Ishikawa (cell line): ENCODE measurements at regions not wholly inside any gene's neighbourhood (a gene's known extent, or its start where the extent isn't known, plus 50 kb on each side); places are given as distances from the start of the nearest gene placed in this dataset.

ENCODE experiments used
- CEBPB ChIP-seq: IDR thresholded peaks from 2 replicates; pipeline ENCODE4 v1.6.1; 2012
- CREB1 ChIP-seq: IDR thresholded peaks from 2 replicates; pipeline ENCODE4 v1.6.1; 2012; ENCODE audit warnings: low read depth
- EGR1 ChIP-seq: IDR thresholded peaks from 2 replicates; pipeline ENCODE4 v1.6.1; 2012
- EP300 ChIP-seq: IDR thresholded peaks from 2 replicates; pipeline ENCODE4 v1.6.1; 2012; ENCODE audit warnings: borderline replicate concordance
- FOXM1 ChIP-seq: IDR thresholded peaks from 2 replicates; pipeline ENCODE4 v1.6.1; 2012; ENCODE audit warnings: low read depth, borderline replicate concordance
- NFIC ChIP-seq: IDR thresholded peaks from 2 replicates; pipeline ENCODE4 v1.6.1; 2012
- RAD21 ChIP-seq: IDR thresholded peaks from 2 replicates; pipeline ENCODE4 v1.6.1; 2012; ENCODE audit warnings: low read depth
- TAF1 ChIP-seq: IDR thresholded peaks from 2 replicates; pipeline ENCODE4 v1.6.1; 2012; ENCODE audit warnings: low read depth, mild to moderate bottlenecking
- TCF12 ChIP-seq: IDR thresholded peaks from 2 replicates; pipeline ENCODE4 v1.6.1; 2012; ENCODE audit warnings: low read depth
- TEAD4 ChIP-seq: IDR thresholded peaks from 2 replicates; pipeline ENCODE4 v1.6.1; 2012
- YY1 ChIP-seq: IDR thresholded peaks from 2 replicates; pipeline ENCODE4 v1.6.1; 2012; ENCODE audit warnings: low read depth
- TF ChIP-seq, protein P1 (sequence below): IDR thresholded peaks from 2 replicates; pipeline ENCODE4 v1.6.1; 2012
- TF ChIP-seq, protein P2 (sequence below): IDR thresholded peaks from 2 replicates; pipeline ENCODE4 v1.6.1; 2012; ENCODE audit warnings: low read depth, mild to moderate bottlenecking

DNA sequence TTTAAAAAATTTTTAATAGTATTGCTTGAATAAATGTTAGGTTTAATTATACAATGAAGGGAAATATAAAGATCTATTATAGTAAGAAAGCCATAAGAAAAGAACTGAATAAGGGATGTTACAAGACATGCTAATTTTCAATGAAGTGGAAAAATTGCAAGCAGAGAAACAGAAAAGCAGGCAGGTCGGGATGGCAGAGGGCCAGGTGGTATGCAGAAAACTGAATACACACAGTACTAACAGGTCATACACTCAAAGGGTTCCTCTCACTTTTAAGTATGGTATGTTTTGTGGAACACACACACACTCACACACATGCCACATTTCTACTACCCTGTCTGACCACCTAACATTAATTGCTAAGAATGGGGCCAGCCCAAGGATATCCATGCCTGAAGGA lies 76.7 kb upstream of the DTNA start:
- TF ChIP-seq, protein P1, sequence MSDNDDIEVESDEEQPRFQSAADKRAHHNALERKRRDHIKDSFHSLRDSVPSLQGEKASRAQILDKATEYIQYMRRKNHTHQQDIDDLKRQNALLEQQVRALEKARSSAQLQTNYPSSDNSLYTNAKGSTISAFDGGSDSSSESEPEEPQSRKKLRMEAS: no peak
- TF ChIP-seq, protein P2, sequence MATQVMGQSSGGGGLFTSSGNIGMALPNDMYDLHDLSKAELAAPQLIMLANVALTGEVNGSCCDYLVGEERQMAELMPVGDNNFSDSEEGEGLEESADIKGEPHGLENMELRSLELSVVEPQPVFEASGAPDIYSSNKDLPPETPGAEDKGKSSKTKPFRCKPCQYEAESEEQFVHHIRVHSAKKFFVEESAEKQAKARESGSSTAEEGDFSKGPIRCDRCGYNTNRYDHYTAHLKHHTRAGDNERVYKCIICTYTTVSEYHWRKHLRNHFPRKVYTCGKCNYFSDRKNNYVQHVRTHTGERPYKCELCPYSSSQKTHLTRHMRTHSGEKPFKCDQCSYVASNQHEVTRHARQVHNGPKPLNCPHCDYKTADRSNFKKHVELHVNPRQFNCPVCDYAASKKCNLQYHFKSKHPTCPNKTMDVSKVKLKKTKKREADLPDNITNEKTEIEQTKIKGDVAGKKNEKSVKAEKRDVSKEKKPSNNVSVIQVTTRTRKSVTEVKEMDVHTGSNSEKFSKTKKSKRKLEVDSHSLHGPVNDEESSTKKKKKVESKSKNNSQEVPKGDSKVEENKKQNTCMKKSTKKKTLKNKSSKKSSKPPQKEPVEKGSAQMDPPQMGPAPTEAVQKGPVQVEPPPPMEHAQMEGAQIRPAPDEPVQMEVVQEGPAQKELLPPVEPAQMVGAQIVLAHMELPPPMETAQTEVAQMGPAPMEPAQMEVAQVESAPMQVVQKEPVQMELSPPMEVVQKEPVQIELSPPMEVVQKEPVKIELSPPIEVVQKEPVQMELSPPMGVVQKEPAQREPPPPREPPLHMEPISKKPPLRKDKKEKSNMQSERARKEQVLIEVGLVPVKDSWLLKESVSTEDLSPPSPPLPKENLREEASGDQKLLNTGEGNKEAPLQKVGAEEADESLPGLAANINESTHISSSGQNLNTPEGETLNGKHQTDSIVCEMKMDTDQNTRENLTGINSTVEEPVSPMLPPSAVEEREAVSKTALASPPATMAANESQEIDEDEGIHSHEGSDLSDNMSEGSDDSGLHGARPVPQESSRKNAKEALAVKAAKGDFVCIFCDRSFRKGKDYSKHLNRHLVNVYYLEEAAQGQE: no peak
- no peak for TF ChIP-seq EP300
- TF ChIP-seq EGR1: no peak
- TF ChIP-seq NFIC: no peak
- TF ChIP-seq TCF12: no peak
- TF ChIP-seq YY1: no peak
- no peak for TF ChIP-seq TAF1
- no peak for TF ChIP-seq FOXM1
- TF ChIP-seq TEAD4: no peak
- TF ChIP-seq RAD21: no peak
- no peak for TF ChIP-seq CREB1
- no peak for TF ChIP-seq CEBPB
